Parathyroid adenoma (tissue), 2 donors: ENCODE measurements at regions not wholly inside any gene's neighbourhood (a gene's known extent, or its start where the extent isn't known, plus 50 kb on each side); places are given as distances from the start of the nearest gene placed in this dataset.
"Not testable (repeated sequence)": the region's sequence is repeated elsewhere in the genome, so short reads cannot be mapped to it uniquely, and the experiment has no call there.

ENCODE experiments used
- H2AFZ ChIP-seq: fragments of 300-600 bp; sonication (generic); one replicate; pipeline ENCODE4 v1.7.0; 2017; ENCODE audit warnings: antibody characterized with exemption, mild to moderate bottlenecking
- H3K27ac ChIP-seq: fragments of 300-600 bp; sonication (generic); one replicate; pipeline ENCODE4 v1.7.0; 2017
- H3K27me3 ChIP-seq: fragments of 300-600 bp; sonication (generic); one replicate; pipeline ENCODE4 v1.7.0; 2017; ENCODE audit warnings: low read length; ENCODE audit not compliant: control insufficient read depth, insufficient read depth
- H3K36me3 ChIP-seq: fragments of 300-600 bp; sonication (generic); one replicate; pipeline ENCODE4 v1.7.0; 2017; ENCODE audit warnings: low read length; ENCODE audit not compliant: control insufficient read depth, insufficient read depth
- H3K4me1 ChIP-seq: fragments of 300-600 bp; sonication (generic); one replicate; pipeline ENCODE4 v1.7.0; 2017; ENCODE audit warnings: control low read depth
- H3K4me2 ChIP-seq: fragments of 300-600 bp; sonication (generic); one replicate; pipeline ENCODE4 v1.7.0; 2017; ENCODE audit warnings: low read length
- H3K4me3 ChIP-seq: fragments of 300-600 bp; sonication (generic); one replicate; pipeline ENCODE4 v1.7.0; 2017; ENCODE audit warnings: low read depth, low read length
- H3K79me2 ChIP-seq: fragments of 300-600 bp; sonication (generic); one replicate; pipeline ENCODE4 v1.7.0; 2017; ENCODE audit warnings: control low read depth
- H3K9ac ChIP-seq: fragments of 300-600 bp; sonication (generic); one replicate; pipeline ENCODE4 v1.7.0; 2017; ENCODE audit warnings: mild to moderate bottlenecking
- H3K9me3 ChIP-seq: fragments of 300-600 bp; sonication (generic); one replicate; pipeline ENCODE4 v1.7.0; 2017; ENCODE audit warnings: low read length; ENCODE audit not compliant: control insufficient read depth
- TF ChIP-seq, protein P1 (sequence below): fragments of 300-600 bp; sonication (generic); IDR thresholded peaks from one replicate; pipeline ENCODE4 v1.7.0; 2017; ENCODE audit warnings: antibody characterized with exemption, mild to moderate bottlenecking
- donor health status: primary hyperparathyroidism.

DNA sequence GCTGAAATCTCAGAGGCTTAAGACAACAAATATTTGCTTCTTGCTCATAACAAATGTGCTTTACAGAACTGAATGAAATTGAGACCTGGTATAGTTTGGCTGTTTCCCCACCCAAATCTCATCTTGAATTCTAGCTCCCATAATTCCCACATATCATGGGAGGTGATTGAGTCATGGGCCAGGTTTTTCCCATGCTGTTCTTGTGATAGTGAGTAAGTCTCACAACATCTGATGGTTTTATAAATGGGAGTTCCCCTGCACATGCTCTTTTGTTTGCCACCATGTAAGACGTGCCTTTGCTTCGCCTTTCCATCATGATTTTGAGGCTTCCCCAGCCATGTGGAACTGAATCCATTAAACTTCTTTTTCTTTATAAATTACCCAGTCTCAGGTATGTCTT, 221.1 kb upstream of the DIPK2B start:
- no peak overlapping the region for H3K27ac ChIP-seq
- no peak overlapping the region for H3K4me2 ChIP-seq
- H2AFZ ChIP-seq: no peak overlapping the region
- no peaks in the 10 kb centered on the region for H3K36me3 ChIP-seq
- no peak overlapping the region for H3K9ac ChIP-seq
- no peak overlapping the region for H3K4me3 ChIP-seq
- TF ChIP-seq, protein P1, sequence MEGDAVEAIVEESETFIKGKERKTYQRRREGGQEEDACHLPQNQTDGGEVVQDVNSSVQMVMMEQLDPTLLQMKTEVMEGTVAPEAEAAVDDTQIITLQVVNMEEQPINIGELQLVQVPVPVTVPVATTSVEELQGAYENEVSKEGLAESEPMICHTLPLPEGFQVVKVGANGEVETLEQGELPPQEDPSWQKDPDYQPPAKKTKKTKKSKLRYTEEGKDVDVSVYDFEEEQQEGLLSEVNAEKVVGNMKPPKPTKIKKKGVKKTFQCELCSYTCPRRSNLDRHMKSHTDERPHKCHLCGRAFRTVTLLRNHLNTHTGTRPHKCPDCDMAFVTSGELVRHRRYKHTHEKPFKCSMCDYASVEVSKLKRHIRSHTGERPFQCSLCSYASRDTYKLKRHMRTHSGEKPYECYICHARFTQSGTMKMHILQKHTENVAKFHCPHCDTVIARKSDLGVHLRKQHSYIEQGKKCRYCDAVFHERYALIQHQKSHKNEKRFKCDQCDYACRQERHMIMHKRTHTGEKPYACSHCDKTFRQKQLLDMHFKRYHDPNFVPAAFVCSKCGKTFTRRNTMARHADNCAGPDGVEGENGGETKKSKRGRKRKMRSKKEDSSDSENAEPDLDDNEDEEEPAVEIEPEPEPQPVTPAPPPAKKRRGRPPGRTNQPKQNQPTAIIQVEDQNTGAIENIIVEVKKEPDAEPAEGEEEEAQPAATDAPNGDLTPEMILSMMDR: no peak
- H3K4me1 ChIP-seq: no peaks in the 10 kb centered on the region
- H3K27me3 ChIP-seq: no peaks in the 10 kb centered on the region
- H3K9me3 ChIP-seq: no peaks in the 10 kb centered on the region
- no peaks in the 10 kb centered on the region for H3K79me2 ChIP-seq

DNA sequence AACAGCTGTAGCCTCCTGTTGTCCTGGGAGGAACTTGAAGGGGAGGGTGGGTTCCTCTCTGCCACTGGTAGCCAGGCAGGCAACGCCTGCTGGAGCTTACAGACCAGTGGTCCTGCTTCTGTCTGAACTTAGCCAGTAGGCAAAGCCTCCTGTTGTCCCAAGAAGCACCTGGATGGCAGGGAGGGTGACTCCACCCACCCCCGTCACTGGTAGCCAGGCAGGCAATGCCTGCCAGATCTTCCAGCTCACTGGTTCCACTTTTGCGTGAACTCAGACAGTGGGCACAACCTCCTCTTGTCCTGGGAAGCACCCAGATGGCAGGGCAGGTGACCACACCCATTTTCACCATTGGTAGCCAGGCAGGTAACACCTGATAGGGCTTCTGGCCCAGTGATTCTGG, 203.5 kb upstream of the DIPK2B start:
- H2AFZ ChIP-seq: no peak overlapping the region
- no peaks in the 10 kb centered on the region for H3K27me3 ChIP-seq
- H3K4me1 ChIP-seq: no peaks in the 10 kb centered on the region
- H3K9me3 ChIP-seq: no peaks in the 10 kb centered on the region
- TF ChIP-seq, protein P1: no peak
- H3K4me2 ChIP-seq: no peak overlapping the region
- no peaks in the 10 kb centered on the region for H3K36me3 ChIP-seq
- no peaks in the 10 kb centered on the region for H3K79me2 ChIP-seq
- no peak overlapping the region for H3K4me3 ChIP-seq
- no peak overlapping the region for H3K27ac ChIP-seq
- no peak overlapping the region for H3K9ac ChIP-seq

DNA sequence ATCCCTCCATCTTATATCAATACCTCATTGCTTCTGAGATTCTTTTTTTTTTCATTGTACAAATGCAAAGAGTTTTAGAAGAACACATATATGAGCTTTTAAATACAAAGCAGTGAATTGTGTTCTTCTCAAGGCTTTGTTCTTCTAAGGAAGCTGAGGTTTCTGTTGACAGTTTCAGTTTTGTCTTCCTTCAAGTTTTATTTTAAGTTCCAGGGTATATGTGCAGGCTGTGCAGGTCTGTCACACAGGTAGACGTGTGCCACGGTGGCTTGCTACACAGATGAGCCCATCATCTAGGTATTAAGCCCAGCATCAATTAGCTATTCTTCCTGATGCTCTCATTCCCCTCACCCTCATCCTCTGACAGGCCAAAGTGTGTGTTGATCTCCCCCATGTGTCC, 201.2 kb upstream of the DIPK2B start:
- H3K79me2 ChIP-seq: no peaks in the 10 kb centered on the region
- no peak overlapping the region for H3K4me3 ChIP-seq
- no peak overlapping the region for H3K4me2 ChIP-seq
- H3K9ac ChIP-seq: no peak overlapping the region
- no peak overlapping the region for H2AFZ ChIP-seq
- no peaks in the 10 kb centered on the region for H3K4me1 ChIP-seq
- TF ChIP-seq, protein P1: no peak
- H3K27me3 ChIP-seq: no peaks in the 10 kb centered on the region
- H3K27ac ChIP-seq: no peak overlapping the region
- H3K9me3 ChIP-seq: no peaks in the 10 kb centered on the region
- no peaks in the 10 kb centered on the region for H3K36me3 ChIP-seq

DNA sequence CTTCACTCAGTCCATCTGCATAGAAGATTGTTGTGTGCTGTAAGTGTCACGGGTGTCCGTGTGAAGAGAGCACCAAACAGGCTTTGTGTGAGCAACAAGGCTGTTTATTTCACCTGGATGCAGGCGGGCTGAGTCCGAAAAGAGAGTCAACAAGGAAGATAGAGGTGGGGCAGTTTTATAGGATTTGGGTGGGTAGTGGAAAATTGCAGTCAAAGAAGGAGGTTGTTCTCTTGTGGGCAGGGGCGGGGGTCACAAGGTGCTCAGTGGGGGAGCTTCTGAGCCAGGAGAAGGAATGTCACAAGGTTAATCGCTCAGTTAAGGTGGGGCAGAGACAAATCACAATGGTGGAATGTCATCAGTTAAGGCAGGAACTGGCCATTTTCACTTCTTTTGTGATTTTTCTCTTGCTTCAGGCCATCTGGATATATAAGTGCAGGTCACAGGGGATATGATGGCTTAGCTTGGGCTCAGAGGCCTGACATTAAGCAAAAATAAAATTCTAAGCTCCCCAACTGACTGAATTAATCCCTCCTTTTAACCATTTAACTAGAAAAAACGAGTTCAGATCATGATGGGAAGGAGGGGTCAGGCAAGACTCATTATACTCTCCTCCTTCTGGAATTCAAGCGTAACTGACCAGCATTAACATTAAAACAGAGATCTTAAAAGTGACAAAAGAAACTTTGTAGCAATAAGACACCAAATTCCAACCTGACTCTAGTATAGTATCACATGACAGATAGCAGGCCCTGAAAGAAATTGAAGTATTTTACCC, 200.5 kb upstream of the DIPK2B start:
- not testable (repeated sequence) for H3K9me3 ChIP-seq, H3K4me1 ChIP-seq, H3K27me3 ChIP-seq, H2AFZ ChIP-seq, H3K79me2 ChIP-seq, H3K36me3 ChIP-seq, H3K4me2 ChIP-seq, H3K27ac ChIP-seq, H3K4me3 ChIP-seq, H3K9ac ChIP-seq

DNA sequence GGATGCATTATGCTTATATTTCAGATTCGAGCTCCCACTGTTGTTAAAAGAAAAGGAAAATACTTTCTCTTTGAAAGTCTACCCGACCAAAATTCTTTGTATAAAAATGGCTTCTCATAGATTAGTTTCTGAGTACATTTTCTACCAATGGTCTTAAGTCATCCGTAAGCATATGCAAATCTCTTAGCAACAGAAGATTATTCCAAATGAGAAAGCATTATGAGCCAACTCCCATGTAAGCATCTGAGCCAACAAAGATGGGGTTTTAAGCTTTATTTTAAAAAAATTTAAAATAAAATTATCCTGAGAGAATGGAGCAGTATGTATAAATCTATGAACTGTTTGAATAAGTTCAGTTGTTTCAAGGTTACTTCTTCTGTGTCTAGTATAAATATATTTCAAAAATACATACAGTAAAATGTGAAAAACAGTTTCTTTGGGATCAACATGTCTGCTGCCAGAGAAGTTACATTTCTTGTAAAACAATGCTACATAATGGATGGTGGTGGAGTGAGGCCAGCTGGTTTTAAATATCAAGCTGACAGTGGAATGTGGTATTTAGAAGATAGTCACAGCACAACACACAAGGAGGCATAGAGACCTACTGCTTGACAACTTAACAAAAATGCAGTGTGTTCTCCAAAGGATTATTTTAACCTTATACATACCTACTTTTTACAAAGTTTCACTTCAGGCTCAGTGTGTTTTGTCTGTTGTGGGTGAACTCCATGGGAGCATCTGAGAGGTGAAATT, 199.5 kb upstream of the DIPK2B start:
- Histone ChIP-seq H3K9ac (no peak overlapping the region), H3K4me3 (no peak overlapping the region), H2AFZ (no peak overlapping the region), H3K4me2 (no peak overlapping the region), H3K79me2 (no peaks in the 10 kb centered on the region), H3K27me3 (no peaks in the 10 kb centered on the region), H3K4me1 (no peaks in the 10 kb centered on the region), H3K36me3 (no peaks in the 10 kb centered on the region), H3K27ac (no peak overlapping the region), H3K9me3 (no peaks in the 10 kb centered on the region)
- TF ChIP-seq, protein P1: no peak
